Activated CD4-positive, alpha-beta T cell treated with anti-CD3 and anti-CD28 coated beads, Interleukin-2, amount 10 ng/mL, durations not matched to agents 24 days and 14 days (primary cell): ENCODE measurements at regions not wholly inside any gene's neighbourhood (a gene's known extent, or its start where the extent isn't known, plus 50 kb on each side); places are given as distances from the start of the nearest gene placed in this dataset.
"Not testable (repeated sequence)": the region's sequence is repeated elsewhere in the genome, so short reads cannot be mapped to it uniquely, and the experiment has no call there.

Experiments
- DNase-seq: peaks from one replicate; pipeline ENCODE4 v3.0.0; 2022
- H3K27ac Mint-ChIP-seq: one replicate; pipeline ENCODE4 v1.8.0; 2022; ENCODE audit warnings: mild to moderate bottlenecking, mixed read lengths
- H3K27me3 Mint-ChIP-seq: one replicate; pipeline ENCODE4 v1.8.0; 2022; ENCODE audit warnings: mixed read lengths
- H3K36me3 Mint-ChIP-seq: one replicate; pipeline ENCODE4 v1.8.0; 2022; ENCODE audit warnings: low read depth, mild to moderate bottlenecking, mixed read lengths
- H3K4me1 Mint-ChIP-seq: one replicate; pipeline ENCODE4 v1.8.0; 2021; ENCODE audit warnings: mixed read lengths
- H3K4me3 Mint-ChIP-seq: one replicate; pipeline ENCODE4 v1.8.0; 2022; ENCODE audit warnings: mild to moderate bottlenecking, moderate library complexity, mixed read lengths
- H3K9me3 Mint-ChIP-seq: one replicate; pipeline ENCODE4 v1.8.0; 2021; ENCODE audit warnings: mixed read lengths
- intact Hi-C: fragments of 100-400 bp; cut with micrococcal nuclease; formaldehyde crosslinking; loops from one replicate; pipeline ENCODE4 v1.15.1; 2023

GRCh38 chr20:22093122-22093521 is 387.7 kb downstream of the PAX1 start:
- Mint-ChIP-seq H3K4me1 (no peaks in the 10 kb centered on the region), H3K4me3 (no peak overlapping the region), H3K9me3 (peaks cover 13% of the 10 kb centered on the region), H3K36me3 (no peaks in the 10 kb centered on the region), H3K27ac (no peak overlapping the region), H3K27me3 (no peaks in the 10 kb centered on the region)
- DNase-seq: no peak
- intact Hi-C loops: no loop called here

GRCh38 chr20:22088882-22089281 is 383.4 kb downstream of the PAX1 start:
- H3K36me3 Mint-ChIP-seq: no peaks in the 10 kb centered on the region

GRCh38 chr20:22080985-22081384 is 375.5 kb downstream of the PAX1 start:
- no peaks in the 10 kb centered on the region for H3K36me3 Mint-ChIP-seq
- no peak overlapping the region for H3K4me3 Mint-ChIP-seq
- H3K4me1 Mint-ChIP-seq: no peaks in the 10 kb centered on the region
- H3K27me3 Mint-ChIP-seq: no peaks in the 10 kb centered on the region
- intact Hi-C loops: no loop called here
- H3K9me3 Mint-ChIP-seq: peaks cover 7% of the 10 kb centered on the region
- no peak overlapping the region for H3K27ac Mint-ChIP-seq
- no peak for DNase-seq

More at GRCh38 chr20:22088882-22089281, 383.4 kb downstream of the PAX1 start:
- no peaks in the 10 kb centered on the region for H3K27me3 Mint-ChIP-seq
- no peaks in the 10 kb centered on the region for H3K4me1 Mint-ChIP-seq
- intact Hi-C loops: no loop called here
- H3K9me3 Mint-ChIP-seq: peaks cover 9% of the 10 kb centered on the region
- DNase-seq: no peak
- H3K27ac Mint-ChIP-seq: no peak overlapping the region
- H3K4me3 Mint-ChIP-seq: no peak overlapping the region

- intact Hi-C loops: no loop called here
- H3K36me3 Mint-ChIP-seq: no peaks in the 10 kb centered on the region
- peaks cover 4% of the 10 kb centered on the region for H3K9me3 Mint-ChIP-seq
- H3K4me1 Mint-ChIP-seq: no peaks in the 10 kb centered on the region
- H3K4me3 Mint-ChIP-seq: no peak overlapping the region
- no peak overlapping the region for H3K27ac Mint-ChIP-seq
- no peak for DNase-seq
- no peaks in the 10 kb centered on the region for H3K27me3 Mint-ChIP-seq
Measured at GRCh38 chr20:22074635-22075034, 369.2 kb downstream of the PAX1 start.

- intact Hi-C loops: no loop called here
- no peak for DNase-seq
- Mint-ChIP-seq H3K9me3 (peaks cover 3% of the 10 kb centered on the region), H3K27me3 (no peaks in the 10 kb centered on the region), H3K4me1 (no peaks in the 10 kb centered on the region), H3K36me3 (no peaks in the 10 kb centered on the region), H3K27ac (no peak overlapping the region), H3K4me3 (no peak overlapping the region)
Measured at GRCh38 chr20:22071841-22072240, 366.4 kb downstream of the PAX1 start.

GRCh38 chr20:22070610-22071058 is 365.2 kb downstream of the PAX1 start:
- no peaks in the 10 kb centered on the region for H3K9me3 Mint-ChIP-seq
- no peaks in the 10 kb centered on the region for H3K36me3 Mint-ChIP-seq
- no peak for DNase-seq

GRCh38 chr20:22063753-22064152 is 358.3 kb downstream of the PAX1 start:
- Mint-ChIP-seq H3K4me1 (no peaks in the 10 kb centered on the region), H3K4me3 (no peak overlapping the region), H3K27me3 (no peaks in the 10 kb centered on the region), H3K36me3 (no peaks in the 10 kb centered on the region), H3K27ac (no peak overlapping the region), H3K9me3 (peaks cover 17% of the 10 kb centered on the region)
- no peak for DNase-seq
- intact Hi-C loops: no loop called here

More at GRCh38 chr20:22070610-22071058, 365.2 kb downstream of the PAX1 start:
- intact Hi-C loops: no loop called here
- Mint-ChIP-seq H3K4me3 (no peak overlapping the region), H3K27ac (no peak overlapping the region), H3K4me1 (no peaks in the 10 kb centered on the region), H3K27me3 (no peaks in the 10 kb centered on the region)

- intact Hi-C loops: no loop called here
Measured at GRCh38 chr20:22062874-22063273, 357.4 kb downstream of the PAX1 start.

GRCh38 chr20:22060610-22061009 is 355.1 kb downstream of the PAX1 start:
- H3K36me3 Mint-ChIP-seq: no peaks in the 10 kb centered on the region
- DNase-seq: no peak
- H3K9me3 Mint-ChIP-seq: peaks cover 20% of the 10 kb centered on the region
- no peak overlapping the region for H3K4me3 Mint-ChIP-seq
- intact Hi-C loops: no loop called here
- H3K4me1 Mint-ChIP-seq: no peaks in the 10 kb centered on the region
- no peak overlapping the region for H3K27ac Mint-ChIP-seq
- no peaks in the 10 kb centered on the region for H3K27me3 Mint-ChIP-seq

More at GRCh38 chr20:22062874-22063273, 357.4 kb downstream of the PAX1 start:
- Mint-ChIP-seq H3K27me3 (no peaks in the 10 kb centered on the region), H3K36me3 (no peaks in the 10 kb centered on the region), H3K27ac (no peak overlapping the region), H3K4me1 (no peaks in the 10 kb centered on the region), H3K9me3 (peaks cover 17% of the 10 kb centered on the region), H3K4me3 (no peak overlapping the region)
- DNase-seq: no peak

- intact Hi-C loops: no loop called here
- H3K4me3 Mint-ChIP-seq: no peak overlapping the region
Measured at GRCh38 chr20:22058746-22059145, 353.3 kb downstream of the PAX1 start.

GRCh38 chr20:22055981-22056380 is 350.5 kb downstream of the PAX1 start:
- Mint-ChIP-seq H3K4me3 (no peak overlapping the region), H3K4me1 (no peaks in the 10 kb centered on the region), H3K9me3 (peaks cover 9% of the 10 kb centered on the region), H3K36me3 (no peaks in the 10 kb centered on the region), H3K27ac (no peak overlapping the region), H3K27me3 (no peaks in the 10 kb centered on the region)
- no peak for DNase-seq
- intact Hi-C loops: no loop called here

More at GRCh38 chr20:22058746-22059145, 353.3 kb downstream of the PAX1 start:
- no peak overlapping the region for H3K27ac Mint-ChIP-seq
- H3K9me3 Mint-ChIP-seq: peaks cover 17% of the 10 kb centered on the region
- no peaks in the 10 kb centered on the region for H3K36me3 Mint-ChIP-seq
- no peak for DNase-seq
- no peaks in the 10 kb centered on the region for H3K4me1 Mint-ChIP-seq
- H3K27me3 Mint-ChIP-seq: no peaks in the 10 kb centered on the region

GRCh38 chr20:22052025-22052650 is 346.7 kb downstream of the PAX1 start:
- intact Hi-C loops: no loop called here
- peaks cover 7% of the 10 kb centered on the region for H3K9me3 Mint-ChIP-seq
- H3K4me1 Mint-ChIP-seq: no peaks in the 10 kb centered on the region
- H3K36me3 Mint-ChIP-seq: no peaks in the 10 kb centered on the region
- no peak overlapping the region for H3K4me3 Mint-ChIP-seq
- H3K27me3 Mint-ChIP-seq: no peaks in the 10 kb centered on the region
- no peak overlapping the region for H3K27ac Mint-ChIP-seq
- DNase-seq: no peak

GRCh38 chr20:22045956-22046507 is 340.6 kb downstream of the PAX1 start:
- peaks cover 16% of the 10 kb centered on the region for H3K9me3 Mint-ChIP-seq

GRCh38 chr20:22027423-22027822 is 322.0 kb downstream of the PAX1 start:
- intact Hi-C loops: no loop called here
- peaks cover 13% of the 10 kb centered on the region for H3K9me3 Mint-ChIP-seq
- H3K4me1 Mint-ChIP-seq: no peaks in the 10 kb centered on the region
- no peak overlapping the region for H3K4me3 Mint-ChIP-seq
- no peaks in the 10 kb centered on the region for H3K36me3 Mint-ChIP-seq
- no peak overlapping the region for H3K27ac Mint-ChIP-seq
- no peak for DNase-seq
- no peaks in the 10 kb centered on the region for H3K27me3 Mint-ChIP-seq

More at GRCh38 chr20:22045956-22046507, 340.6 kb downstream of the PAX1 start:
- H3K4me1 Mint-ChIP-seq, DNase-seq, H3K4me3 Mint-ChIP-seq, H3K27ac Mint-ChIP-seq, H3K27me3 Mint-ChIP-seq, H3K36me3 Mint-ChIP-seq, intact Hi-C loops: not testable (repeated sequence)

GRCh38 chr20:22020201-22020600 is 314.7 kb downstream of the PAX1 start:
- no peaks in the 10 kb centered on the region for H3K36me3 Mint-ChIP-seq
- H3K4me1 Mint-ChIP-seq: no peaks in the 10 kb centered on the region
- H3K27ac Mint-ChIP-seq: no peak overlapping the region
- no peaks in the 10 kb centered on the region for H3K27me3 Mint-ChIP-seq
- H3K4me3 Mint-ChIP-seq: no peak overlapping the region
- H3K9me3 Mint-ChIP-seq: peaks cover 14% of the 10 kb centered on the region
- no peak for DNase-seq
- intact Hi-C loops: no loop called here
